CD4-positive, alpha-beta T cell (primary cell): ENCODE measurements at regions not wholly inside any gene's neighbourhood (a gene's known extent, or its start where the extent isn't known, plus 50 kb on each side); places are given as distances from the start of the nearest gene placed in this dataset.

Source experiments
- ATAC-seq: fragments of 200-7000 bp; cut with Tn5 transposase; one replicate; pipeline ENCODE4 v1.10.0; 2022; ENCODE audit warnings: mild to moderate bottlenecking; ENCODE audit not compliant: poor library complexity
- CTCF ChIA-PET: fragments of 350-600 bp; sonication (Branson Sonifier 250); formaldehyde crosslinking; loops from one replicate; lab custom pipeline; 2021; ENCODE audit warnings: antibody characterized with exemption, inconsistent platforms; lab: Charles Lee
- POLR2A ChIA-PET: fragments of 350-600 bp; sonication (Branson Sonifier 250); formaldehyde crosslinking; loops from one replicate; lab custom pipeline; 2021; ENCODE audit warnings: antibody characterized with exemption, inconsistent platforms; lab: Charles Lee
- DNase-seq, 14 experiments: peaks; one replicate each; pipeline ENCODE4 v3.0.0-alpha.2; 2013 to 2020; ENCODE audit warnings: mixed read lengths in 2 of 14
- H3K27ac ChIP-seq, 2 donors: one replicate each; pipeline versions ENCODE4 v1.5.1 to v1.7.0; 2013; ENCODE audit warnings: low read length in 2 of 2, low read depth in 1 of 2, mild to moderate bottlenecking in 1 of 2
- H3K27me3 ChIP-seq, 2 experiments: 1 replicate in 1 of 2; 2 replicates in 1 of 2; pipeline versions ENCODE4 v1.6.1 to v1.7.0; 2013; ENCODE audit warnings: low read length in 2 of 2, control low read depth in 1 of 2, mild to moderate bottlenecking in 1 of 2, moderate library complexity in 1 of 2; ENCODE audit not compliant: insufficient read depth in 2 of 2, control insufficient read depth in 1 of 2
- H3K36me3 ChIP-seq: one replicate; pipeline ENCODE4 v1.6.1; 2013; ENCODE audit warnings: low read length, control low read depth; ENCODE audit not compliant: insufficient read depth
- H3K4me1 ChIP-seq: one replicate; pipeline ENCODE4 v1.6.1; 2013; ENCODE audit warnings: low read length, control low read depth; ENCODE audit not compliant: insufficient read depth
- H3K4me3 ChIP-seq: one replicate; pipeline ENCODE4 v1.5.1; 2013; ENCODE audit warnings: mild to moderate bottlenecking, low read length, moderate library complexity
- H3K9me3 ChIP-seq, 2 experiments: 1 replicate in 1 of 2; 2 replicates in 1 of 2; pipeline versions ENCODE4 v1.6.1 to v1.7.0; 2013; ENCODE audit warnings: low read length in 2 of 2, mild to moderate bottlenecking in 2 of 2, control low read depth in 1 of 2, moderate library complexity in 1 of 2; ENCODE audit not compliant: control insufficient read depth in 1 of 2, insufficient read depth in 1 of 2
- H3K27ac Mint-ChIP-seq: one replicate; pipeline ENCODE4 v1.8.0; 2020; ENCODE audit warnings: mixed read lengths
- H3K27me3 Mint-ChIP-seq: one replicate; pipeline ENCODE4 v1.8.0; 2021; ENCODE audit warnings: mixed read lengths
- H3K36me3 Mint-ChIP-seq: one replicate; pipeline ENCODE4 v1.8.0; 2021; ENCODE audit warnings: low read depth, mixed read lengths
- H3K4me1 Mint-ChIP-seq: one replicate; pipeline ENCODE4 v1.8.0; 2021; ENCODE audit warnings: low read depth, mixed read lengths
- H3K4me3 Mint-ChIP-seq: one replicate; pipeline ENCODE4 v1.8.0; 2020; ENCODE audit warnings: mild to moderate bottlenecking, mixed read lengths
- H3K9me3 Mint-ChIP-seq: one replicate; pipeline ENCODE4 v1.8.0; 2020; ENCODE audit warnings: mixed read lengths
- intact Hi-C, 2 experiments: fragments of 100-400 bp; cut with DNase I in 1 of 2; cut with micrococcal nuclease in 1 of 2; formaldehyde crosslinking; loops; one replicate each; pipeline versions ENCODE4 v1.15.1 to v1.9.0; 2023 to 2025; cut with DNase I, micrococcal nuclease
- TF ChIP-seq, protein P1 (sequence below): fragments of 200-600 bp; IDR thresholded peaks from one replicate; pipeline ENCODE4 v1.8.0; 2022; ENCODE audit warnings: antibody characterized with exemption, mild to moderate bottlenecking

DNA sequence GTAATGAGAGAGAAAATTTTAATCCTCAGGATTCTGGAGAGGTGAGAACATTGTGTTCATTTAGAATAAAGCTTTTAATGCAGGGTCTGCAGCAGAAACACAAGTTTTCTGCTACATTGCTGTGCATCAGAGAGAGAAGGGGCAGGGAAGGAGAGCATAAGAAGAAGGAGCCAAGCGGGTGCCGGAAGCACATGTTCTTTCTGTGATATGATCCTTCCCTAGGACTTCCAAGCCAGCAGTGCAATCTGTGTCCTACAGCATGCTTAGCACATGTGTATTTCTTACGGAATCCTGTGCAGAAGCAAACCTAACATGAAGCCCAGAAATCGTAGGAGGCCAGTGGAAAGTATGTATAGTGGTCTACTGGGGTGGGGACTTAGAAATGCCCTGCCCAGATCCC is 458.3 kb upstream of the BRINP1 start:
- no peaks in the 10 kb centered on the region for H3K4me1 Mint-ChIP-seq
- Histone ChIP-seq H3K9me3 (no peaks in the 10 kb centered on the region), H3K4me3 (no peak overlapping the region), H3K27me3 (no peaks in the 10 kb centered on the region), H3K4me1 (no peaks in the 10 kb centered on the region), H3K36me3 (no peaks in the 10 kb centered on the region), H3K27ac (no peak overlapping the region)
- DNase-seq (no peak), ATAC-seq (no peak)
- no peaks in the 10 kb centered on the region for H3K9me3 Mint-ChIP-seq
- TF ChIP-seq, protein P1, sequence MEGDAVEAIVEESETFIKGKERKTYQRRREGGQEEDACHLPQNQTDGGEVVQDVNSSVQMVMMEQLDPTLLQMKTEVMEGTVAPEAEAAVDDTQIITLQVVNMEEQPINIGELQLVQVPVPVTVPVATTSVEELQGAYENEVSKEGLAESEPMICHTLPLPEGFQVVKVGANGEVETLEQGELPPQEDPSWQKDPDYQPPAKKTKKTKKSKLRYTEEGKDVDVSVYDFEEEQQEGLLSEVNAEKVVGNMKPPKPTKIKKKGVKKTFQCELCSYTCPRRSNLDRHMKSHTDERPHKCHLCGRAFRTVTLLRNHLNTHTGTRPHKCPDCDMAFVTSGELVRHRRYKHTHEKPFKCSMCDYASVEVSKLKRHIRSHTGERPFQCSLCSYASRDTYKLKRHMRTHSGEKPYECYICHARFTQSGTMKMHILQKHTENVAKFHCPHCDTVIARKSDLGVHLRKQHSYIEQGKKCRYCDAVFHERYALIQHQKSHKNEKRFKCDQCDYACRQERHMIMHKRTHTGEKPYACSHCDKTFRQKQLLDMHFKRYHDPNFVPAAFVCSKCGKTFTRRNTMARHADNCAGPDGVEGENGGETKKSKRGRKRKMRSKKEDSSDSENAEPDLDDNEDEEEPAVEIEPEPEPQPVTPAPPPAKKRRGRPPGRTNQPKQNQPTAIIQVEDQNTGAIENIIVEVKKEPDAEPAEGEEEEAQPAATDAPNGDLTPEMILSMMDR = no peak
- H3K4me3 Mint-ChIP-seq = no peak overlapping the region
- CTCF ChIA-PET = no interaction called here
- H3K27me3 Mint-ChIP-seq = no peaks in the 10 kb centered on the region
- H3K36me3 Mint-ChIP-seq = no peaks in the 10 kb centered on the region
- POLR2A ChIA-PET = no interaction called here
- intact Hi-C loops = no loop called here
- no peak overlapping the region for H3K27ac Mint-ChIP-seq

DNA sequence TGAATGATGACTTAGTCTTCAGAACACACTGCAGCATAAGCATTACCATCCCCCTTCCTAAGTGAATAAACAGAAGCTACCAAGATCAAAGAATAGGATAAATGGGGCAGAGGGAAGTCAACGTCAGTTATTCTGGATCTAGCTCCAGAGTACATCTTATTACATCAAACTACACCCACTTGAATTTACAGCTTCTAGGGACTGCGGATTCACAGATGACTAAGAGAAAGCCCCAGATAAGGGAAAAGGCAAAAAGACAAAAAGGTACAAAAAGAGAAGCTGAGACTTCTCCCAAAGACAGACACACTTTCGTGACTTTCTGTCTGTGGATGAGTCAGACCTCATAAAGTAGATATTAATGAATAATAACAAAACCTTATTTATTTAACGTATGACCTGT is 457.9 kb upstream of the BRINP1 start:
- H3K4me1 Mint-ChIP-seq = no peaks in the 10 kb centered on the region
- Histone ChIP-seq H3K36me3 (no peaks in the 10 kb centered on the region), H3K4me1 (no peaks in the 10 kb centered on the region), H3K9me3 (no peaks in the 10 kb centered on the region), H3K27me3 (no peaks in the 10 kb centered on the region), H3K4me3 (no peak overlapping the region), H3K27ac (no peak overlapping the region)
- no peak overlapping the region for H3K27ac Mint-ChIP-seq
- H3K4me3 Mint-ChIP-seq = no peak overlapping the region
- CTCF ChIA-PET = no interaction called here
- ATAC-seq (no peak), DNase-seq (no peak)
- POLR2A ChIA-PET = no interaction called here
- TF ChIP-seq, protein P1 = no peak
- no peaks in the 10 kb centered on the region for H3K9me3 Mint-ChIP-seq
- no peaks in the 10 kb centered on the region for H3K36me3 Mint-ChIP-seq
- no peaks in the 10 kb centered on the region for H3K27me3 Mint-ChIP-seq
- intact Hi-C loops = no loop called here

DNA sequence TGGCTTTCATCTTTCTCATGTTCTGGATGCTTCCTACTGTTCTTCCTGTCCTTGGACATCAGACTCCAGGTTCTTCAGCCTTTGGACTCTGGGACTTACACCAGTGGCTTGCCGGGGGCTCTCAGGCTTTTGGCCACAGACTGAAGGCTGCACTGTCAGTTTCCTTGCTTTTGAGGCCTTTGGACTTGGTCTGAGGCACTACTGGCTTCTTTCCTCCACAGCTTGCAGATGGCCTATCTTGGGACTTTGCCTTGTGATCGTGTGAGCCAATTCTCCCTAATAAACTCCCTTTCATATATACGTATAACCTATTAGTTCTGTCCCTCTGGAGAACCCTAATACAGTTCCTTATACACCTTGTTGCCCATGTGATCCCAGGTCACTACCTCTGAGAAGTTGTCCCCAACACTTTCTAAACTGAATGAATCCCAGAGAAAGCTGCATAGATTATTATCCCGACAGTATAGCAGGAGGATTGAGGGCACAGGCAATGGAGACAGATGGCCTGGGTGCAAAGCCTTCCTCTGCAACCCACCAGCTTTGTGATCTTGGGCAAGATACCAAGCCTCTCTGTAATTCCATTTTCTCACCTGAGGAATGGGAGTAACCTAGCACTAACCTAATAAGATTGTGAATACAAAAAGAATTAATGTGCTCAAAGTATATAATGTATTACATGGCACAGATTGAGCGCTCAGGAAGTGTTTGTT is 449.6 kb upstream of the BRINP1 start:
- ChIA-PET POLR2A (no interaction called here), CTCF (no interaction called here)
- Histone ChIP-seq H3K27ac (no peak overlapping the region), H3K9me3 (peaks cover 0 to under 1% of the 10 kb centered on the region in 2 experiments), H3K4me3 (no peak overlapping the region), H3K27me3 (no peaks in the 10 kb centered on the region), H3K4me1 (no peaks in the 10 kb centered on the region), H3K36me3 (no peaks in the 10 kb centered on the region)
- H3K36me3 Mint-ChIP-seq = no peaks in the 10 kb centered on the region
- no peak overlapping the region for H3K27ac Mint-ChIP-seq
- H3K27me3 Mint-ChIP-seq = no peaks in the 10 kb centered on the region
- ATAC-seq (no peak), DNase-seq (no peak)
- peaks cover 4% of the 10 kb centered on the region for H3K9me3 Mint-ChIP-seq
- no peaks in the 10 kb centered on the region for H3K4me1 Mint-ChIP-seq
- TF ChIP-seq, protein P1 = no peak
- no peak overlapping the region for H3K4me3 Mint-ChIP-seq
- intact Hi-C loops = no loop called here
